ENCODE measurements at regions not wholly inside any gene's neighbourhood (a gene's known extent, or its start where the extent isn't known, plus 50 kb on each side); places are given as distances from the start of the nearest gene placed in this dataset.

DNA sequence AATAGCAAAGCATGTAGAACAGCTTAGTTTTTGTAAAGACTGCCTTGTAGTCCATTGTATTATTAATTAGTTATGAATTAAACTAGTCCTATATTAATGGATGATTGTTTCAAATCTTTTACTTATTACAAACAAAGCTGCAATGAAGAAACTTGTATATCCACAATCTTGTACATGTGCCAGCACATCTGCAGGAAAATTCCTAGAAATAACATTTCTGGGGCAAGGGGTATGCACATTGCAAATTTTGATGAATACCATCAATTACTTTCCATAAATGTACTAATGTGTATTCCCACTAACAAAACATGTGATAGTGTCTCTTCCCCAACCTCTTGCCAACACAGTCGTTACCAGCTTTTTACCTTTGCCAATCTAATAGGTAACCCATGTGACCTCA is 73.6 kb upstream of the AKAP12 start:
- no peaks in the 10 kb centered on the region for H3K36me3 ChIP-seq (replicated peaks in 1 of 2; ENCODE audit: control insufficient read depth in 1 of 2, insufficient read depth in 2 of 2, low read length in 2 of 2)
- no peaks in the 10 kb centered on the region for H3K79me2 ChIP-seq (ENCODE audit: insufficient read depth, low read length)
- H3K4me1 ChIP-seq (ENCODE audit: control insufficient read depth in 1 of 2, insufficient read depth in 2 of 2, low read length in 2 of 2), result no peaks in the 10 kb centered on the region
- TF ChIP-seq, protein P1, sequence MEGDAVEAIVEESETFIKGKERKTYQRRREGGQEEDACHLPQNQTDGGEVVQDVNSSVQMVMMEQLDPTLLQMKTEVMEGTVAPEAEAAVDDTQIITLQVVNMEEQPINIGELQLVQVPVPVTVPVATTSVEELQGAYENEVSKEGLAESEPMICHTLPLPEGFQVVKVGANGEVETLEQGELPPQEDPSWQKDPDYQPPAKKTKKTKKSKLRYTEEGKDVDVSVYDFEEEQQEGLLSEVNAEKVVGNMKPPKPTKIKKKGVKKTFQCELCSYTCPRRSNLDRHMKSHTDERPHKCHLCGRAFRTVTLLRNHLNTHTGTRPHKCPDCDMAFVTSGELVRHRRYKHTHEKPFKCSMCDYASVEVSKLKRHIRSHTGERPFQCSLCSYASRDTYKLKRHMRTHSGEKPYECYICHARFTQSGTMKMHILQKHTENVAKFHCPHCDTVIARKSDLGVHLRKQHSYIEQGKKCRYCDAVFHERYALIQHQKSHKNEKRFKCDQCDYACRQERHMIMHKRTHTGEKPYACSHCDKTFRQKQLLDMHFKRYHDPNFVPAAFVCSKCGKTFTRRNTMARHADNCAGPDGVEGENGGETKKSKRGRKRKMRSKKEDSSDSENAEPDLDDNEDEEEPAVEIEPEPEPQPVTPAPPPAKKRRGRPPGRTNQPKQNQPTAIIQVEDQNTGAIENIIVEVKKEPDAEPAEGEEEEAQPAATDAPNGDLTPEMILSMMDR (IDR thresholded peaks at IDR 0.05), result no peak
- H3K4me3 ChIP-seq (replicated peaks in 1 of 3; ENCODE audit: low read depth in 2 of 3, low read length in 3 of 3), result no peak overlapping the region
- H3K27me3 ChIP-seq (ENCODE audit: control insufficient read depth in 2 of 2, insufficient read depth in 2 of 2, low read length in 2 of 2), result no peaks in the 10 kb centered on the region
- Mint-ChIP-seq H3K27me3 (ENCODE audit: low read depth in 3 of 3) (peaks cover 2 to 5% (median 2%) of the 10 kb centered on the region in 3 donors), H3K36me3 (no peaks in the 10 kb centered on the region), H3K4me1 (no peaks in the 10 kb centered on the region), H3K9me3 (peaks cover 0 to 4% (median 0%) of the 10 kb centered on the region in 7 donors), H3K4me3 (no peak overlapping the region), H3K27ac (no peak overlapping the region)
- no peaks in the 10 kb centered on the region for H4K20me1 ChIP-seq (ENCODE audit: insufficient read depth, low read length)
- no peak overlapping the region for H2AFZ ChIP-seq (ENCODE audit: insufficient read depth, low read depth, low read length, poor library complexity, severe bottlenecking)
- intact Hi-C loops (cut with micrococcal nuclease), result no loop called here
- no CpG with 5 or more reads among the region's 1 CpG for WGBS (ENCODE audit: insufficient coverage)
- H3K9me3 ChIP-seq (replicated peaks in 1 of 2; ENCODE audit: control insufficient read depth in 1 of 2, insufficient read depth in 1 of 2, low read length in 2 of 2), result no peaks in the 10 kb centered on the region
- no peak overlapping the region for H3K4me2 ChIP-seq (replicated peaks; ENCODE audit: extremely low read depth, low read length, poor library complexity, severe bottlenecking)
- no peak overlapping the region for H3K27ac ChIP-seq (ENCODE audit: low read depth in 1 of 2, low read length in 2 of 2)
- no peak for DNase-seq
- H3K9ac ChIP-seq (ENCODE audit: insufficient read depth, low read length, poor library complexity, severe bottlenecking), result no peak overlapping the region

DNA sequence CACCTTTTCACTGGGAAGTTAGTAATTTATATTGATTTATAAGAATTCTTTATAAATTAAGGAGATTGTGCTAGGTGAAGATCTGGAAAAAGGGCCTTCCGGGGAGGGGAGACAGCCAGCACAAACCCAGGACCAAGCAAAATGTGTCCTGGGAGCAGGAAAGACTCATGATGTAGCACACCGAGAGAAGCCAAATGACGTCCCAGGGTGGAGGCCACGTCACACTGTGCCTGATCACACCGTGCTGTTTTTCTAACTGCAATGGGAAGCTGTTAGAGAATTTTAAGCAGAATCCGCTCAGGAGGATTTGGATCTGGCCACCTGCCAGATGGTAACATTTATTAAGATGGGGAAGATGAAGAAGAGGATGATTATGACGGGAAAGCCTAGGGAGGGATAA is 72.7 kb upstream of the AKAP12 start:
- Histone ChIP-seq H3K9ac (ENCODE audit: insufficient read depth, low read length, poor library complexity, severe bottlenecking) (no peak overlapping the region), H2AFZ (ENCODE audit: insufficient read depth, low read depth, low read length, poor library complexity, severe bottlenecking) (no peak overlapping the region), H3K27ac (ENCODE audit: low read depth in 1 of 2, low read length in 2 of 2) (no peak overlapping the region), H4K20me1 (ENCODE audit: insufficient read depth, low read length) (no peaks in the 10 kb centered on the region), H3K27me3 (ENCODE audit: control insufficient read depth in 2 of 2, insufficient read depth in 2 of 2, low read length in 2 of 2) (no peaks in the 10 kb centered on the region), H3K36me3 (replicated peaks in 1 of 2; ENCODE audit: control insufficient read depth in 1 of 2, insufficient read depth in 2 of 2, low read length in 2 of 2) (no peaks in the 10 kb centered on the region), H3K4me2 (replicated peaks; ENCODE audit: extremely low read depth, low read length, poor library complexity, severe bottlenecking) (no peak overlapping the region), H3K9me3 (replicated peaks in 1 of 2; ENCODE audit: control insufficient read depth in 1 of 2, insufficient read depth in 1 of 2, low read length in 2 of 2) (no peaks in the 10 kb centered on the region), H3K79me2 (ENCODE audit: insufficient read depth, low read length) (no peaks in the 10 kb centered on the region), H3K4me3 (replicated peaks in 1 of 3; ENCODE audit: low read depth in 2 of 3, low read length in 3 of 3) (no peak overlapping the region), H3K4me1 (ENCODE audit: control insufficient read depth in 1 of 2, insufficient read depth in 2 of 2, low read length in 2 of 2) (no peaks in the 10 kb centered on the region)
- WGBS (ENCODE audit: insufficient coverage), result 95% methylated on average over 7 of the region's 7 CpGs
- no peaks in the 10 kb centered on the region for H3K36me3 Mint-ChIP-seq
- no peaks in the 10 kb centered on the region for H3K4me1 Mint-ChIP-seq
- intact Hi-C loops (cut with micrococcal nuclease), result no loop called here
- TF ChIP-seq, protein P1 (IDR thresholded peaks at IDR 0.05), result no peak
- no peak overlapping the region for H3K27ac Mint-ChIP-seq
- no peak overlapping the region for H3K4me3 Mint-ChIP-seq
- peaks cover 0 to 4% (median 0%) of the 10 kb centered on the region in 7 donors for H3K9me3 Mint-ChIP-seq
- no peak for DNase-seq
- peaks cover 2 to 5% (median 2%) of the 10 kb centered on the region in 3 donors for H3K27me3 Mint-ChIP-seq (ENCODE audit: low read depth in 3 of 3)

All from CD14-positive monocyte (primary cell).